ENCODE measurements at regions not wholly inside any gene's neighbourhood (a gene's known extent, or its start where the extent isn't known, plus 50 kb on each side); places are given as distances from the start of the nearest gene placed in this dataset.

DNA sequence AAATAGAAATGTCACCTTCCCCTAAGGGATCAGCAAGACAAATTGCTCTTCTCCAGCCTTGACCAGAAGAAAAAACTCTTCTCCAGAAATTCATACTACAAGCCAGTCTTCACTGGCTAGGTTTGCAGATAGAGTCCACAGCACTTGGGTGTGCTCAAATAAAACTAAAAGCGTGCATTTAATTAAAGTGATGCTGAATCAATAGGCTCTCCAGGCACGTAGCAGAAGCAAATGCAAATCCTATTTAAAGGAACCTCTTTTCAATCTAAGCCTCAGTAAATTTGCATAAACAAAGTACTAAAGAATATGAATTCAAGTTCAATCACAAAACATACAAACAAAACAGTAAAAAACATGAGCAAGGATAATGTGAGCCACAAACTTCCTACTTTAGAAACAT, 744.4 kb upstream of the FANCL start:
- DNase-seq (ENCODE audit: low spot score), result no peak
- ATAC-seq, result no peak
- intact Hi-C loops (cut with DNase I), result no loop called here

DNA sequence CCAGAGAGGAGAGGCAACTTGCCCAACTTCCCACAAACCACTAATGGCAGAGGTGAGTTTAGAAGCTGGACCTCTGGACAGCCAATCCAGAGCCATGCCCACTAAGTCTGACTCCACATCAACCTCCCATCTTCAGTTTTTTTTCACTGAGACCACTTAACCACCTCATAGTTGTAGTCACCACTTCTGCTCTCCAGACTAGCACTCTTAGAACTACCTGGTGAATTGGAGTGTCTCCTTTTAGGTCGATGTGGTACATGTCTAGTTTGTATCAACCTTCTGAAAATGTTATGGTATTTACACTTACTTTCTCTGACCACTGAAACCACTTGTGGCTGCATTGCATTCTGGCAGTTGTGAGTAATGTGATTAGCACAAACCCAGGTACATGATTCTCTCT, 743.6 kb upstream of the FANCL start:
- DNase-seq (ENCODE audit: low spot score) (no peak), ATAC-seq (no peak)
- intact Hi-C loops (cut with DNase I), result no loop called here

DNA sequence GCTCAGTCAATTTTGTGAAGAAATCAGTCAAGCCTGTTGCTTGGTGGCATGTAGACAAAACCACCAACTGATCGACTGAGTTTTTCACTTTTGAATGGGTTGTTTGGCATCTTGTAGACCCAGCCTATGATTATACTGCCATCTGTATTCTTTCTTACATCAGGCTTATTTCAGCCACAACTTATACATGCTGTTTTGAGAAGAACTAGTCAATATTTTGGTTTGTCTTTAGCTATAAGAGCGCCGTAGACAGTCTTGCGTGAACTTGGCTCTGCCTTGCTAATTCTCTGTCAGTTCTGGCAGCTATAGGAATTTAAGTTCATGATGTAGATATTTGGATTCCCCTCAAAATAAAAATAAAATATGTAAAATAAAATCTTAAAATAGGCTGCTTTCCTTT, 742.0 kb upstream of the FANCL start:
- DNase-seq (ENCODE audit: low spot score) (no peak), ATAC-seq (no peak)
- intact Hi-C loops (cut with DNase I), result no loop called here

DNA sequence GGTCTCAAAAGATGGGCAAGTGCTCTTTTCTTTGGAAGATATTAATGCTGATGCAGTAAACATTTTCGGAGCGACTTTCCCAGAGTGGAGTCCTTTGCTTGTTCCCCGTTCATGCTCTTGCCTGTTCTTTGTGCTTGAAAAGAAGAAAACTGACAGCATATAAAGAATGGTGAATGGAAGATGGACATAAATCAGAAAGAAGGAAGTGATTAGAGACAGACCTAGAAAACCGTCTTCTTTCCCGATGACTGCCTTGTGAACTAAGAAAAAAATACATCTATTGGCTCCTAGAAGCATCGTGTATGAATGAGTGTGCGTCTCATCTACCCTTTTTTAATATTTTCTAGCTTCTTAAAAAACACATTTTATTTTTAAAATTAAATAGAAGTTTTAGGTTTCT, 740.1 kb upstream of the FANCL start:
- intact Hi-C loops (cut with DNase I), result no loop called here
- no peak for ATAC-seq

GRCh38 chr2:58976375-58977071, 735.4 kb upstream of the FANCL start:
- intact Hi-C loops (cut with DNase I), result no loop called here
- no peak for ATAC-seq
- DNase-seq (ENCODE audit: low spot score), result no peak

More for the DNA sequence above, 740.1 kb upstream of the FANCL start:
- no peak for DNase-seq (ENCODE audit: low spot score)

- intact Hi-C loops (cut with DNase I), result no loop called here
- DNase-seq (ENCODE audit: low spot score) (no peak), ATAC-seq (no peak)
Observed at GRCh38 chr2:58974881-58975280, 733.8 kb upstream of the FANCL start.

DNA sequence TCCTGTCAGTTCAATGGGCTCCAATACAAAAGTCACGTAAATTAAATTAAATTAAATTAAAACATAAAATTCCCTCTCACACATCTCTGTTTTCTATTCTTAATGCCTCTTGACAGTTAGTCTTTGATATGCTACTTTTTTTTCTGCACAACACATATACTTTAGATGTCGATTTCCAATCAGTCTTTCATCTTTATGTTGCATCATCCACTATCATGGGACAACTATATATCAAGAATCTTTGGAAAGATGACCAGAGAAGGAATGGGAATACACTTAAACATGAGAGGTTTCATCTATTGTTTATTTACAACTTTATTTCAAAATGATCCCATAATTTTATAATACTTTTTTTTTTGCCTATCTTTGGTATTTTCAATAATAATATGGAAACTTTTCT, 733.3 kb upstream of the FANCL start:
- no peak for ATAC-seq
- intact Hi-C loops (cut with DNase I), result no loop called here
- no peak for DNase-seq (ENCODE audit: low spot score)

- no peak for DNase-seq (ENCODE audit: low spot score)
Observed at GRCh38 chr2:58973811-58974281, 732.7 kb upstream of the FANCL start.

DNA sequence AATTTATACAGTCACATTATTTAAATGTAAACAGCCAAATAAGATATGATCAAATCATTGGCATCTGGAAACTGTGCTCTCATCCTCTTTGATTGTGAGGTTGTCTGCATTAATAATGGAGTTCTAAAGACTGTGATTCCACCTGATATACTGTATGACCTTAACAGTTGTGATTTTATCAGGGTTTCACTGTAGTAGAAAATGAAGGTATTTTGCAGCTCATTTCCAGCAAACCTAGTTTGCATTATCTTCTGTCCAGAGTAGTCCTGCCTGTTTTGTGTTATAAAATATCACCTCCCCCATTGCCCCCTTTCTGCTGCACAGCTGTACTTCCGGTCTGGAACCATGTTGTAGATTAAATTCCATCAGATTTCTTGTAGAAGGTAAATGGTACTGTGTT, 731.6 kb upstream of the FANCL start:
- DNase-seq (ENCODE audit: low spot score) (no peak), ATAC-seq (no peak)
- intact Hi-C loops (cut with DNase I), result no loop called here

More at GRCh38 chr2:58973811-58974281, 732.7 kb upstream of the FANCL start:
- no peak for ATAC-seq
- intact Hi-C loops (cut with DNase I), result no loop called here

DNA sequence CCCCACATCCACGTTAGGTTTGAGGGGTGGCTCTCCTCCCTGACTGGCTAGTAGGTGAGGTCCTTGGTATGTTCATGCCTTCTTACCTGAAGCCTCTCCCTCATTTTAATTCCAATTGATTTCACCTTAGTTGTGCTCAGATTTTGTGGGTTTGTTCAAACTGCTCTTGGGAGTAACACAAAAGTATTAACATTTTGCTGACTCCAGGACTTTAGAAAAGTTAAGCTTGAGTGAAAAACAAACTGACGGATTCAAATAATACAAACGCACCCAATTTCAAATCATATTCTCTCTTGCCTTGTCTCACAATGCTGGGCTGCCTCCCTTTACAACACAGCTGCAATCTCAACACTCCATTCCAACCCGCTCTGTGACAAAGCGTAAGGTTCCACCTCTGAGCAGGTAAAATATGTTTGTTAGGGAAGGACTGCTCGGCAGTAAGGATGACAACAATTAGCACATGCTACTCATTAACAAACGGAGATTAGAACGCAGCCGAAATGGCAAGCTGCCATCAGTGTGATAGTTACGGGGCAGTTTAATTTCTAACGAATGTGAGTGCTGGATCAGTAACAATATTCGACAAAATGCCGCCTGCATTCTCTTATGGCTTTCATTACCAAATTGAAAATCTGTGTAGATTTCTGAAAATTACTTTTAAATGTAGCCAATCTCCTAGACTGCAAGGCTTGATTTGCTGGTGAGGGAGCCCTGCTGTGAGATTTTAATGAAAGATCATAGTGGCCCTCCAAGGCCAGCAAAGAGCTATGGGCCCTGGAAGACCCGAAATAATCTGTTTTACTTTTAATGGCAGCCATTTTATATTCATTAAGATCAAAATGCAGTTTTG, 730.6 kb upstream of the FANCL start:
- no peak for DNase-seq (ENCODE audit: low spot score)
- no peak for ATAC-seq
- intact Hi-C loops (cut with DNase I), result no loop called here

- ATAC-seq (no peak), DNase-seq (ENCODE audit: low spot score) (no peak)
- intact Hi-C loops (cut with DNase I), result no loop called here
Observed at GRCh38 chr2:58970365-58970764, 729.2 kb upstream of the FANCL start.

DNA sequence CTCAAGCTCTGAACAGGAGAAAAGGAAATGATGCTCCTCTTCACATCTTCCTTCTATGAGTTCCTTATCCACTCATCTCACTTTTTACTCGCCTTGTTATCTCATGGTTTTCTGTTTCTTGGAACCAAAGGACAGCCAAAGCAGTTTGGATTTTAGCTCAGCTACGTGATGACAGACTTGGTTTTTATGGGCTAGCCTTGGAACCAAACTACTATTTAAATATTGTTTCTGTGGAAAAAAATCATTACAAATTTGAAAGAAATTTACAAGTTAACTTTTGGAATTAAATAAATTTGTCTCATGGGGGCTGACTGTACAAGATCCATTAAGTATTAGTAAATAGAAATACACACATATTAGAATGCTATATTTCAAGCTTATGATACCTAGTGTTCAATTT, 727.8 kb upstream of the FANCL start:
- no peak for DNase-seq (ENCODE audit: low spot score)
- ATAC-seq, result no peak
- intact Hi-C loops (cut with DNase I), result no loop called here

DNA sequence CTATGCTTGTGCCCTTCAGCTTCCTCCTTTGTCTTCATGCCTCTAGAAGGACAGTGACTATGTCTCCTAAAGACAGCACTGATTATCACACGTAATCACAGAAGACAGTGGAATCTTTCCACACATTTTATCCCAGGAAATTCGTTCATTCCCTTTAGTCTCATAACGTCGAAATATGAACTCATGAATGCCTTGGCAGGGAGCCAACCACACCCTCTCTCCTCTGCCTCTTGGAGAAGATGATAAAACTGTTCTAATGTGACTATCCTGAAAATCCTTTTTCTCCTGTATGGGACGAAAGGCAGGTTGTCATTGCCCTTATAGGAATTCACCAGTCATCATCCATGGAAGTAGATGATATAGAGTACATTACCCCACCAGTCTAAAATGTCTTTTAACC, 726.6 kb upstream of the FANCL start:
- DNase-seq (ENCODE audit: low spot score), result peak; percentile 80
- no peak for ATAC-seq
- intact Hi-C loops (cut with DNase I), result no loop called here

GRCh38 chr2:58965602-58966001, 724.5 kb upstream of the FANCL start:
- DNase-seq (ENCODE audit: low spot score) (no peak), ATAC-seq (no peak)
- intact Hi-C loops (cut with DNase I), result no loop called here

DNA sequence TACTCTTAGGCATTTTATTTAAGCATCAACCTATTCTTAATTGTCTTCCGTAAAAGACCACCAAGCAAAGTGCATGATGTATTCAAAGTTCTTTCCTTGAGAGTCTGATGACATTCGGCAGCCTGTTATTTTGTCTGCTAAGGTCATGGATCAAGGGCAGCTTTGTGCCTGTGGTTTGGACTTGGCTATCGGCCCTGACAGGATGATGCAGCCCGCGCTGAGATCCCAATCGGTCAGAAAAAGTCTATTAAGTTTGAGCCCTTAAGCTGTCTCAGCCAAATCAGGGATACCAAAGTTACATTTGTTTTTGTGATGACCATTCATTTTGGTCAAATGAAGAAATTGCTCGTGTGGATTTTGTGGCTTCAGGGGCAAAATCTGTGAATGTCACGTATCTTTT, 718.9 kb upstream of the FANCL start:
- DNase-seq (ENCODE audit: low spot score) (no peak), ATAC-seq (no peak)
- intact Hi-C loops (cut with DNase I), result no loop called here

- no peak for ATAC-seq
- intact Hi-C loops (cut with DNase I), result no loop called here
- no peak for DNase-seq (ENCODE audit: low spot score)
Observed at GRCh38 chr2:58957188-58957840, 716.2 kb upstream of the FANCL start.

DNA sequence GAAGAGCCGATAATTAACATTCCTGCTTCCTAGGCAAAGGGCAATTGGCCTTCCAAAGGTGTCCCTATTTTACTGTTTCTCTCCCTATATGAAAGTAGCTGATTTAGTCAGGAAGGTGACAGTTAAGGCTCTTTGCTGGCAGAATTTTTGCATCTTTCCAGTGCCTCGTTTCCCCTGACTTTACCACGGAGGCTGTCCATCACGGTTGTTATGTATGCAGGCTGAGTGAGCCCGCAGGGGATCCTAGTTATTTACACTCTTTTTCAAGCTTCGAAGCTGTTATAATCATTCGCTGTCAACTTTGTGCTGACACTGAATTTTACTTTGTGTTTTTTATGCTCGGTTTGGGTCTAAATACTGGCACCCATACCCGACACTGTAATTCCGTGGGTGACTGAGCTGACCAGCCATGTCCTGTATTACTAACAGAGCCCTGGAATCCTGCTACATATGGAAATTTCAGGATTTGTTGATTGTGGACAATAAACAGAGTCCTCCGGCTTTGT, 713.8 kb upstream of the FANCL start:
- no peak for DNase-seq (ENCODE audit: low spot score)
- intact Hi-C loops (cut with DNase I), result no loop called here
- no peak for ATAC-seq

- ATAC-seq, result no peak
- intact Hi-C loops (cut with DNase I), result no loop called here
- no peak for DNase-seq (ENCODE audit: low spot score)
Observed at GRCh38 chr2:58951722-58952121, 710.6 kb upstream of the FANCL start.

DNA sequence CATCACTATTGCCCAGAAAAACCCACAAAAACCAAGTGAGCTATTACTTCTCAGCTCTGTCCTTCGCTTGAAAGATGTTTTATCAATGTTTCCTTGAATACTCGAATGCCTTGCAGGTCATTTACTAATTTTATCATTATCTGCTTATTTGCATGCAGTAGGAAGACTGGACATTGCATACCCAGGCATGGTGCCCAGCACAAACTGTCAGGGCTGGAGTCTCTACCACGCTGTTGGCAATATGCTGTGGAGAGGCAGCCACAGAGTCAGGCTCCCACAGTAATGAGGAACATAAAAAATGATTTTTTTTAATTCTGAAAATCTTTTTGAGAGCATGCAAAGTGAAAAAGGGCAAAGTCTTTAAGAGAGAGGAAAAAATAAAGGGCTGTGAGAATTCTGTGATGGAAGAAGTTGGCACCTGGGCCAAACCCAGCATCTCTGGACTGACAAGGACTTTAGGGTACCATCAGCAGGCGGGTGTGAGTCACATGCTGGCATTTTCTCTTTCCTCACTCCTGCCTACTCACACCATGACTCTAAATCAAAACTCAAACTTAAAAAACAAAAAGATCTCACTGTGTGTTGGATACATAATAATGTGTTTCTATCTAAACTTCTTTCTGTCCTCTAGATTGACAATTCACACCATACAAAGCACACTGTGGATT, 709.8 kb upstream of the FANCL start:
- intact Hi-C loops (cut with DNase I), result no loop called here
- no peak for DNase-seq (ENCODE audit: low spot score)
- ATAC-seq, result no peak

All from sciatic nerve (tissue), 2 donors.